IMR-90 (cell line): ENCODE measurements at regions not wholly inside any gene's neighbourhood (a gene's known extent, or its start where the extent isn't known, plus 50 kb on each side); places are given as distances from the start of the nearest gene placed in this dataset.

Source experiments
- BHLHE40 ChIP-seq: fragments of 150-350 bp; IDR thresholded peaks from 2 replicates; pipeline ENCODE4 v1.6.1; 2016; ENCODE audit warnings: mild to moderate bottlenecking, low read depth, low read length
- CHD1 ChIP-seq: IDR thresholded peaks from 2 replicates; pipeline ENCODE4 v1.6.1; 2012; ENCODE audit warnings: low read depth, low read length, improper control_type of control experiment
- MXI1 ChIP-seq: IDR thresholded peaks from 2 replicates; pipeline ENCODE4 v1.6.1; 2012; ENCODE audit warnings: low read depth, mild to moderate bottlenecking, low read length, moderate library complexity, borderline replicate concordance
- POLR2A ChIP-seq: IDR thresholded peaks from 2 replicates; pipeline ENCODE4 v1.6.1; 2012; ENCODE audit warnings: mild to moderate bottlenecking, low read depth, low read length
- RFX5 ChIP-seq: IDR thresholded peaks from 2 replicates; pipeline ENCODE4 v1.8.0; 2012; ENCODE audit warnings: low read depth, mild to moderate bottlenecking, low read length, moderate library complexity
- TF ChIP-seq, protein P1 (sequence below): conservative IDR thresholded peaks from 2 replicates; pipeline ENCODE4 v1.5.1; 2012; ENCODE audit warnings: mild to moderate bottlenecking, low read depth, low read length, improper control_type of control experiment

DNA sequence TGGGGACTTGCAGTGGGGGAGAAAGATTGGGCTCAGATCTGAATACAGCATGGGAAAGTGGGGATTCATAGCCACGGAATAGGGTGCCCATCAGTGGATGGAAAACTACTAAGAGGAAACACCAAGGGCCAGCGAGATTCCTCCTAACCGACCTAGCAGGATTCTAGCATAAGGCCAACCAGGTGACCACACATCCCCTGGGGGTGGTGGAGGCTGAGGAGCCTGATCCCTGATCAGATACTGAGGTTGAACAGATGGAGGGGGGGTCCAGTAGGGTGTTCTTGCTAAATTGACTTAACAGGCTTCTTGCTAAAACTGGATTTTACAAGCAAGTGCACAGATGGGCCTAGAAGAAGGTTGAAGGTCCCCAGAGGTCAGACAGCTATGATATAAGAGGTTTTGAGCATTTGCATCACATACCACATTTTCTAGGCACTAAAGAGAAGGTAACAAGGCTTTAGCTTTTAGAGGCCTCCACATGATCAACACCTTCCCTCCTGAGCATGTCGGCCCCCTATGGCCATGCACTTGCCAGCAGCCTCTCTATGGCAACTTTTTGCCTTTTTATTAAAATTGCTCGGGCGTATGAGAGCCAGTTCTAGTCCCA is 69.1 kb upstream of the PUDP start:
- TF ChIP-seq POLR2A (no peak), BHLHE40 (no peak), MXI1 (no peak), CHD1 (no peak), RFX5 (no peak)
- TF ChIP-seq, protein P1, sequence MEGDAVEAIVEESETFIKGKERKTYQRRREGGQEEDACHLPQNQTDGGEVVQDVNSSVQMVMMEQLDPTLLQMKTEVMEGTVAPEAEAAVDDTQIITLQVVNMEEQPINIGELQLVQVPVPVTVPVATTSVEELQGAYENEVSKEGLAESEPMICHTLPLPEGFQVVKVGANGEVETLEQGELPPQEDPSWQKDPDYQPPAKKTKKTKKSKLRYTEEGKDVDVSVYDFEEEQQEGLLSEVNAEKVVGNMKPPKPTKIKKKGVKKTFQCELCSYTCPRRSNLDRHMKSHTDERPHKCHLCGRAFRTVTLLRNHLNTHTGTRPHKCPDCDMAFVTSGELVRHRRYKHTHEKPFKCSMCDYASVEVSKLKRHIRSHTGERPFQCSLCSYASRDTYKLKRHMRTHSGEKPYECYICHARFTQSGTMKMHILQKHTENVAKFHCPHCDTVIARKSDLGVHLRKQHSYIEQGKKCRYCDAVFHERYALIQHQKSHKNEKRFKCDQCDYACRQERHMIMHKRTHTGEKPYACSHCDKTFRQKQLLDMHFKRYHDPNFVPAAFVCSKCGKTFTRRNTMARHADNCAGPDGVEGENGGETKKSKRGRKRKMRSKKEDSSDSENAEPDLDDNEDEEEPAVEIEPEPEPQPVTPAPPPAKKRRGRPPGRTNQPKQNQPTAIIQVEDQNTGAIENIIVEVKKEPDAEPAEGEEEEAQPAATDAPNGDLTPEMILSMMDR = no peak
